Left lung (tissue), 4 donors: ENCODE measurements at regions not wholly inside any gene's neighbourhood (a gene's known extent, or its start where the extent isn't known, plus 50 kb on each side); places are given as distances from the start of the nearest gene placed in this dataset.

Experiments used
- ATAC-seq: fragments of 200-7000 bp; cut with Tn5 transposase; one replicate; pipeline ENCODE4 v1.9.1; 2020; ENCODE audit warnings: moderate library complexity
- DNase-seq, 4 donors: peaks; one replicate each; pipeline ENCODE4 v3.0.0-alpha.2; 2013 to 2020
- H3K27ac ChIP-seq, 2 donors: fragments of 200-600 bp; sonication (generic) in 1 of 2; one replicate each; pipeline versions ENCODE4 v1.5.0 to v1.8.0; 2020 to 2021
- H3K27me3 ChIP-seq, 2 donors: fragments of 200-600 bp; sonication (generic) in 1 of 2; one replicate each; pipeline versions ENCODE4 v1.5.0 to v1.8.0; 2020 to 2021
- H3K36me3 ChIP-seq, 2 donors: fragments of 200-600 bp; sonication (generic) in 1 of 2; one replicate each; pipeline versions ENCODE4 v1.5.0 to v1.8.0; 2020 to 2021
- H3K4me1 ChIP-seq, 2 donors: fragments of 200-600 bp; one replicate each; pipeline ENCODE4 v1.8.0; 2021
- H3K4me3 ChIP-seq, 2 donors: fragments of 200-600 bp; sonication (generic) in 1 of 2; one replicate each; pipeline versions ENCODE4 v1.5.0 to v1.8.0; 2020 to 2021; ENCODE audit warnings: mild to moderate bottlenecking in 1 of 2
- H3K9me3 ChIP-seq, 2 donors: fragments of 200-600 bp; sonication (generic) in 1 of 2; one replicate each; pipeline versions ENCODE4 v1.5.0 to v1.8.0; 2020 to 2021
- CTCF ChIP-seq, 2 donors: fragments of 200-600 bp; sonication (generic) in 1 of 2; IDR thresholded peaks; one replicate each; pipeline versions ENCODE4 v1.5.0 to v1.8.0; 2021; ENCODE audit warnings: antibody characterized with exemption in 2 of 2
- intact Hi-C, 2 donors: fragments of 100-400 bp; cut with DNase I; formaldehyde crosslinking; loops; one replicate each; pipeline versions ENCODE4 v1.11.2 to v1.14.2; 2022
- donor health status: DM: no; HTN: yes; CAD: no.
- donor health status: DM: no; HTN: no; CAD: no.

GRCh38 chr1:56070601-56071000 is 508.8 kb downstream of the PLPP3 start:
- TF ChIP-seq CTCF (IDR thresholded peaks at IDR 0.05): no peak
- ATAC-seq: no peak
- DNase-seq: no peak
- intact Hi-C loops: no loop called here
- H3K27me3 ChIP-seq: no peaks in the 10 kb centered on the region
- no peak overlapping the region for H3K4me3 ChIP-seq
- H3K4me1 ChIP-seq: no peaks in the 10 kb centered on the region
- no peaks in the 10 kb centered on the region for H3K36me3 ChIP-seq
- no peaks in the 10 kb centered on the region for H3K9me3 ChIP-seq
- H3K27ac ChIP-seq: no peak overlapping the region

- no peak for TF ChIP-seq CTCF (IDR thresholded peaks at IDR 0.05)
- no peaks in the 10 kb centered on the region for H3K4me1 ChIP-seq
- no peaks in the 10 kb centered on the region for H3K9me3 ChIP-seq
- DNase-seq (no peak), ATAC-seq (no peak)
- H3K4me3 ChIP-seq: no peak overlapping the region
- intact Hi-C loops: no loop called here
- no peaks in the 10 kb centered on the region for H3K36me3 ChIP-seq
- H3K27me3 ChIP-seq: no peaks in the 10 kb centered on the region
- no peak overlapping the region for H3K27ac ChIP-seq
Measured at GRCh38 chr1:56069824-56070223, 509.5 kb downstream of the PLPP3 start.

GRCh38 chr1:56068908-56069307 is 510.5 kb downstream of the PLPP3 start:
- intact Hi-C loops: no loop called here
- ATAC-seq: no peak
- TF ChIP-seq CTCF (IDR thresholded peaks at IDR 0.05): no peak
- H3K27me3 ChIP-seq: no peaks in the 10 kb centered on the region
- no peak for DNase-seq
- no peak overlapping the region for H3K4me3 ChIP-seq
- H3K36me3 ChIP-seq: no peaks in the 10 kb centered on the region
- no peak overlapping the region for H3K27ac ChIP-seq
- H3K4me1 ChIP-seq: no peaks in the 10 kb centered on the region
- no peaks in the 10 kb centered on the region for H3K9me3 ChIP-seq

- H3K4me1 ChIP-seq: no peaks in the 10 kb centered on the region
- H3K9me3 ChIP-seq: no peaks in the 10 kb centered on the region
- H3K4me3 ChIP-seq: no peak overlapping the region
- DNase-seq (no peak), ATAC-seq (no peak)
- intact Hi-C loops: no loop called here
- no peaks in the 10 kb centered on the region for H3K27me3 ChIP-seq
- no peak for TF ChIP-seq CTCF (IDR thresholded peaks at IDR 0.05)
- no peak overlapping the region for H3K27ac ChIP-seq
- H3K36me3 ChIP-seq: no peaks in the 10 kb centered on the region
Measured at GRCh38 chr1:56068210-56068609, 511.2 kb downstream of the PLPP3 start.

GRCh38 chr1:56065729-56066128 is 513.6 kb downstream of the PLPP3 start:
- no peak for TF ChIP-seq CTCF (IDR thresholded peaks at IDR 0.05)
- Histone ChIP-seq H3K27ac (no peak overlapping the region), H3K4me3 (no peak overlapping the region), H3K36me3 (no peaks in the 10 kb centered on the region), H3K27me3 (no peaks in the 10 kb centered on the region), H3K4me1 (no peaks in the 10 kb centered on the region), H3K9me3 (no peaks in the 10 kb centered on the region)
- DNase-seq: no peak
- ATAC-seq: no peak
- intact Hi-C loops: no loop called here
